ENCODE measurements at regions not wholly inside any gene's neighbourhood (a gene's known extent, or its start where the extent isn't known, plus 50 kb on each side); places are given as distances from the start of the nearest gene placed in this dataset.

DNA sequence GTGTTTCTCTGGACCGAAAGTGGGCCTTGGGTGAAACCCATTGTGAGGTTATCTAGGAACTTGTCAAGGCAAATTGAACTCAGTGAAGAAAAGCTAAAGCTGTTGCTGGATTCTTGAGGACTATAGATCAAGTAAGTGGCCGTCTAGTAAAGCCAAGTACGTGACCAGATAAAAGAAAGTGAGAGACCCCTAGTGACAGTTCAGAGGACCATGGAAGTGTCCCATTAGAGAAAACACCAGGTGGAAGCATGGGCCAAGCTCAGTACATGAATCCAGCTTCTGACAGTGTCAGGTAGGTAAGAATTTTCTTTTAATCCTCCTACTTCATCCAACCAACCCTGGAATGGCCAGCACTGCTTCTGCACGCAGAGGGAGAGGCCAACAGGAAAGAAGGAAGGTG lies 349.3 kb upstream of the RGMA start:
- H3K36me3 ChIP-seq (ENCODE audit: insufficient read depth, low read length) = no peaks in the 10 kb centered on the region
- 0 out of 2 replicates have a peak, but pooled peaks have one; percentile 17 for TF ChIP-seq CTCF (conservative IDR thresholded peaks at IDR 0.05; ENCODE audit: low read length)
- TF ChIP-seq EZH2phosphoT487 (IDR thresholded peaks at IDR 0.05; ENCODE audit: borderline replicate concordance) = no peak
- no peaks in the 10 kb centered on the region for H4K20me1 ChIP-seq (ENCODE audit: insufficient read depth, low read length, poor library complexity, severe bottlenecking)
- no peaks in the 10 kb centered on the region for H3K4me1 ChIP-seq (ENCODE audit: insufficient read depth, low read length, poor library complexity, severe bottlenecking)
- H3F3A ChIP-seq (ENCODE audit: low read depth) = no peaks in the 10 kb centered on the region
- no peaks in the 10 kb centered on the region for H3K27me3 ChIP-seq (ENCODE audit: insufficient read depth, low read length, poor library complexity, severe bottlenecking)
- H3K79me2 ChIP-seq (ENCODE audit: insufficient read depth, low read length) = no peaks in the 10 kb centered on the region
- H3K4me3 ChIP-seq (ENCODE audit: low read length, poor library complexity, severe bottlenecking) = no peak overlapping the region
- no peaks in the 10 kb centered on the region for H3K9me3 ChIP-seq (ENCODE audit: insufficient read depth, low read depth, low read length)
- H2AFZ ChIP-seq (ENCODE audit: low read length) = no peak overlapping the region
- H3K9me2 ChIP-seq (replicated peaks; ENCODE audit: low read depth, low read length) = no peaks in the 10 kb centered on the region
- H3K9ac ChIP-seq (ENCODE audit: low read depth, low read length, poor library complexity, severe bottlenecking) = no peak overlapping the region
- no peak overlapping the region for H3K4me2 ChIP-seq (ENCODE audit: low read depth, low read length, poor library complexity, severe bottlenecking)

DNA sequence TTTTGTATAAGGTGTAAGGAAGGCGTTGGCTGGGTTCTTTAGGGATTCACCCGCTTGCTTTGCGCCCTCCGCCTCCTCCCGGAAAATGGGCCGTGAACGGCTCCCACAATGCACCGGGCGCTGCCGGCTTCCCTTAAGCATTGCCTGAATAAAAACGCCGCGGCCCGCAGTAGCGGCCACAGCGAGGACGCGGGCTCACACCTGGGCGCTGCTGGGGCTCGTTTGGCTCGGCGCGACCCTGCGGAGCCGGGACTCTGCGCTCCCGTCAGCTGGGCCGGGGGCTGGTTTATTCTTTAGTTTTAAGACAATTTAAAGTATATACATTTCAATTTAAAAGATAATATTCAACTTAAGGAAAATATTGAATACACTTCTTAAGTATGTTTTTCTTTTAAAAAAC lies 343.5 kb upstream of the RGMA start:
- H3K9me2 ChIP-seq (replicated peaks; ENCODE audit: low read depth, low read length) = no peaks in the 10 kb centered on the region
- no peak overlapping the region for H2AFZ ChIP-seq (ENCODE audit: low read length)
- no peaks in the 10 kb centered on the region for H3K27me3 ChIP-seq (ENCODE audit: insufficient read depth, low read length, poor library complexity, severe bottlenecking)
- no peaks in the 10 kb centered on the region for H3K9me3 ChIP-seq (ENCODE audit: insufficient read depth, low read depth, low read length)
- H4K20me1 ChIP-seq (ENCODE audit: insufficient read depth, low read length, poor library complexity, severe bottlenecking) = no peaks in the 10 kb centered on the region
- H3F3A ChIP-seq (ENCODE audit: low read depth) = no peaks in the 10 kb centered on the region
- no peaks in the 10 kb centered on the region for H3K4me1 ChIP-seq (ENCODE audit: insufficient read depth, low read length, poor library complexity, severe bottlenecking)
- no peak overlapping the region for H3K9ac ChIP-seq (ENCODE audit: low read depth, low read length, poor library complexity, severe bottlenecking)
- H3K4me3 ChIP-seq (ENCODE audit: low read length, poor library complexity, severe bottlenecking) = no peak overlapping the region
- H3K36me3 ChIP-seq (ENCODE audit: insufficient read depth, low read length) = no peaks in the 10 kb centered on the region
- H3K79me2 ChIP-seq (ENCODE audit: insufficient read depth, low read length) = no peaks in the 10 kb centered on the region
- no peak for TF ChIP-seq EZH2phosphoT487 (IDR thresholded peaks at IDR 0.05; ENCODE audit: borderline replicate concordance)
- no peak for TF ChIP-seq CTCF (conservative IDR thresholded peaks at IDR 0.05; ENCODE audit: low read length)
- H3K4me2 ChIP-seq (ENCODE audit: low read depth, low read length, poor library complexity, severe bottlenecking) = no peak overlapping the region

GRCh38 chr15:93428807-93429351 lies 339.9 kb upstream of the RGMA start:
- H3K9ac ChIP-seq (ENCODE audit: low read depth, low read length, poor library complexity, severe bottlenecking) = no peak overlapping the region
- no peaks in the 10 kb centered on the region for H3K27me3 ChIP-seq (ENCODE audit: insufficient read depth, low read length, poor library complexity, severe bottlenecking)
- no peak overlapping the region for H2AFZ ChIP-seq (ENCODE audit: low read length)
- no peaks in the 10 kb centered on the region for H3K9me3 ChIP-seq (ENCODE audit: insufficient read depth, low read depth, low read length)
- TF ChIP-seq CTCF (conservative IDR thresholded peaks at IDR 0.05; ENCODE audit: low read length) (no peak), EZH2phosphoT487 (IDR thresholded peaks at IDR 0.05; ENCODE audit: borderline replicate concordance) (no peak)
- H4K20me1 ChIP-seq (ENCODE audit: insufficient read depth, low read length, poor library complexity, severe bottlenecking) = no peaks in the 10 kb centered on the region
- H3K79me2 ChIP-seq (ENCODE audit: insufficient read depth, low read length) = no peaks in the 10 kb centered on the region
- no peaks in the 10 kb centered on the region for H3F3A ChIP-seq (ENCODE audit: low read depth)
- no peaks in the 10 kb centered on the region for H3K36me3 ChIP-seq (ENCODE audit: insufficient read depth, low read length)
- H3K4me1 ChIP-seq (ENCODE audit: insufficient read depth, low read length, poor library complexity, severe bottlenecking) = no peaks in the 10 kb centered on the region
- no peaks in the 10 kb centered on the region for H3K9me2 ChIP-seq (replicated peaks; ENCODE audit: low read depth, low read length)
- H3K4me2 ChIP-seq (ENCODE audit: low read depth, low read length, poor library complexity, severe bottlenecking) = no peak overlapping the region
- H3K4me3 ChIP-seq (ENCODE audit: low read length, poor library complexity, severe bottlenecking) = no peak overlapping the region

Measured in Loucy (cell line).